Body of pancreas (tissue), 4 donors: ENCODE measurements at regions not wholly inside any gene's neighbourhood (a gene's known extent, or its start where the extent isn't known, plus 50 kb on each side); places are given as distances from the start of the nearest gene placed in this dataset.

Experiments used
- CTCF ChIP-seq, 7 experiments: fragments of 450-650 bp in 4 of 7; fragments of 200-600 bp in 3 of 7; sonication (generic) in 3 of 7; IDR thresholded peaks; one replicate each; pipeline ENCODE4 v1.5.1; 2016 to 2019; ENCODE audit warnings: antibody characterized with exemption in 7 of 7
- POLR2A ChIP-seq, 3 donors: fragments of 450-650 bp; IDR thresholded peaks; one replicate each; pipeline ENCODE4 v1.6.1; 2016; ENCODE audit warnings: antibody characterized with exemption in 3 of 3, mild to moderate bottlenecking in 2 of 3

- TF ChIP-seq CTCF (IDR thresholded peaks at IDR 0.05) (peak; percentile 9 to 74 (median 62)), POLR2A (IDR thresholded peaks at IDR 0.05) (no peak)
Measured at GRCh38 chr3:124351430-124352148, 359.7 kb upstream of the ROPN1 start.
